ENCODE measurements at regions not wholly inside any gene's neighbourhood (a gene's known extent, or its start where the extent isn't known, plus 50 kb on each side); places are given as distances from the start of the nearest gene placed in this dataset.
"Not testable (repeated sequence)": the region's sequence is repeated elsewhere in the genome, so short reads cannot be mapped to it uniquely, and the experiment has no call there.

DNA sequence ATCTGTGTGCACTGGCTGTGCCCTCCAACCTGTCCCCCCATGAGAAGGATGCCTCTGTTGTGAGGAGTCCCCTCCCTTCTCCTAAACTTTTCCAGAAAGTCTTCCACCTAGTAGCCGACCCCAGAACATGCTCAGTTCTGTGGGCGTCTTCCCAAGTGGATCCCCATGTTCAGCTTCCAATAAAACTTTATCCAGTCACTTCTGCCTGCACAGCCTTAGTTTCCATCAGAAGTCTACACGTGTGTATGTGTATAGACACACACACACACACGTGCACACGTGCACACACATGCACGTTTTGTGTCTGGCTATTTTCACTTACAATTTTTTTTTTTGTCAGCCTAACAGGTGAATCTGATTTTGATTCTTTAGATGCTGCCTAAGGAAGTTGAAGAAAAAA lies 115.1 kb downstream of the RTP5 start:
- no peak for DNase-seq

- DNase-seq: not testable (repeated sequence)
Observed at GRCh38 chr2:241985161-241985985, 115.8 kb downstream of the RTP5 start.

- no peak for DNase-seq
Observed at GRCh38 chr2:241985986-241986329, 116.4 kb downstream of the RTP5 start.

DNA sequence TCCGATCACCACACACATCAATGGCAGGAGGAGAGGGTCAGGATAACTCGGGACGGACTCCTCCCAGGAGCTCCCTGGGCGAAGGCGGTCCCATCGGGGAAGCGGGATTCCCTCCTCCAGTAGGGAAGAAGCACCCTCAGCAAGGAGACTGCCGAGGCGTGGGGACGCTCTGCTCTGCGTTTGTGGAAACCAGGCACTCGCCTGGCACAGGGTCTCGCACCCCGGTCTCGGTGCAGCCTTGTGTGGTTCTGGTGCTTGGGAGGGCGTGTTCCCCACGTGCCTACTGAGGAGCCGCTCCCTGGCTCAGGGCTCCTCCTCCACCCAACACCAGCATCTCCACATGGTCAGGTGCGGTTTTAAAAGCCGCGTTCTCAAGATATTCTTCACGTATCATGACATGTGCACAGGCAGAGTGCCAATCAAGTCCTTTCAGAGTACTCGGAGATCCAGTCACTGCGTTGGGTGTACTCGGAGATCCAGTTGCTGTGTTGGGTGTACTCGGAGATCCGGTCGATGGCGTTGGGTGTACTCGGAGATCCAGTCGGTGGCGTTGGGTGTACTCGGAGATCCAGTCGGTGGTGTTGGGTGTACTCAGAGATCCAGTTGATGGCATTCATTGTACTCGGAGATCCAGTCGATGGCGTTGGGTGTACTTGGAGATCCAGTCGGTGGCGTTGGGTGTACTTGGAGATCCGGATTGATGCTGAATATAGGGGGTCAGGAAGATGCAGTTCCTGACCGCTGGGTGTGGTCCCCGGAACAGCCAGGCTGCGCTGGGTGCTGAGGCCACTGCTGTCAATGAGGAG lies 117.5 kb downstream of the RTP5 start:
- no peak for DNase-seq

DNA sequence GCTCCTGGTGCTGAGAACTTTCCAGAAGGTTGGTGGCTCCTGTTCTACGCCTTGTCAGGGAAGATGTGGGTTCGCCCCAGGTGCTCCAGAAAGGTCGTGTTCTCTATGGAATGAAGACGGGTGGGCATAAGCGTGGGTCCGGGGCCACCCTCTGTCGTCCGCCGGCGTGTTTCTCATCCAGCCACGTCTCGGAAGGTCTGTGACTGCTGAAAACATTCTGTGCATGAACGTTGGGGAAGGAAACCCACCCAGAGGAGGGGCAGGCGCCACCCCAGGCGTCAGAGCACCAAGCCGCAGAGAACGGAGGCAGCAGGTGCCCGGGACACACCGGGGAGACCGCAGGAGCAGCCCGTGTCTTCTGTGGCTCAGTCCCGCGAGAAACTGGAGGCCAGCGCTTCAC lies 118.2 kb downstream of the RTP5 start:
- no peak for DNase-seq

DNA sequence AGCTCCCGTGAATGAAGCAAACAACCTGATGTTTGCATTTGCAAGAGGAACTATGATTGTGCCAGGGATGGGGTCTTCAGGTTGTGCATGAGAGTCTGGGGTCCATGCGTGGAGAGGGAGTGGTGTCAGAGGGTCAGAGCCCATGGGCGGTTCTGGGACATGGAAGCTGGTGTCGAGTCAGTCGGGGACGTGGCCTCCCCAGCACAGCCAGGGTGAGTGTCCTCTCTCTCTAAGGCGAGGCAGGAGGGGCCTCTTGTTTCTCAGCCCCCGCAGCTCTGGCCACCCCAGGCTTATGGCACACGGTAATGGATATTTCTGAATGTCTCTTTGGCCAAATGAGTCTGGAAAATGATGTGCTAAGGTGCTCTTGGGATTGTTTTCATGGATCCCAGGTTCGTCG lies 118.6 kb downstream of the RTP5 start:
- no peak for DNase-seq

DNA sequence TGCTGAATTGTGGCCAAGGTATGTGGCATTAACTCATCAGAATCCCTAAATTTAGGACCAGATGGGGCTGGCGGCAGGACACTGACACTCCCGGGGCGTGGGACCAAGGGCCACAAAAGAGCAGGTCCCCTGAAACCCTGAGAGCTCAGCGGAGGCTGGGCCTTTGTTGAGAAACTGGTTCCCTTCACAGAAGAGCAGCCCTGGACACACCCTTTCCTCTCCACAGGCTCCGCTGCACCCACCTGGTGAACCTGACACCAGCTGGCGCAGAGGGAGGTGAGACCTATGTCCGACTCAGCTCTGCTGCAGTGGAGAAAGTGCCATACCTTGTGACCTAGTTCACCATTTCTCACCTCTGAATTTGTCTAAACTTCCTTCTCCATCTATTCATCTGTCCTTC lies 119.5 kb downstream of the RTP5 start:
- DNase-seq: no peak

DNA sequence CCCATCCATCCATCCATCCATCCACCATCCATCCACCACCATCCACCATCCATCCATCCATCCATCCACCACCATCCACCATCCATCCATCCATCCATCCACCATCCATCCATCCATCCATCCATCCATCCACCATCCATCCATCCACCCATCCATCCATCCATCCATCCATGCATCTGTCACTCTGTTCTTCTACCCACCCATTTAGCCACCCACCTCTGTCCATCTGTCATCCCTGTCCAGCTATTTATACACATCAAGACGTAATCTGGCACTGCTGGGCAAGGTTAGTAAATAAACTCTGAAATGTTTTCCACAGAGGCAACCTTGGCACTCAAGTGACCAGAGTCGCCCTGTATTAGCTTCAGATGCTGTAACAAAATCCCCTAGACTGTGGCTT lies 120.9 kb downstream of the RTP5 start:
- no peak for DNase-seq

DNA sequence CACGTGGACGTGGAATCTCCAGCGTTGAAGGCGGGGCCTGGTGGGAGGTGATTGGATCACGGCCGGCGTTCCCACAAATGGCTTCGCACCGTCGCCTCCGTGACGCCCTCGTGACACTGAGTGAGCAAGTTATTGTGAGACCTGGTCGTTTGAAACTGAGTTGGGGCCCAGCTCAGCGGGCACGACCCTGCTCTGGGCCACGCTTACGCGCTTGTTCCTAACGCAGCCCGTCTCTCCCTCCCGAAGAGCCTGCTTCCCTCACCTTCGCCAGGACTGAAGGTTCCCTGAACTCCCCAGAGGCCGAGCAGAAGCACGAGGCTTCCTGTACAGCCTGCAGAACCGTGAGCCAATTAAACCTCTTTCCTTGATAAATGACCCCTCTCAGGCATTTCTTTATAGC lies 121.8 kb downstream of the RTP5 start:
- no peak for DNase-seq

DNA sequence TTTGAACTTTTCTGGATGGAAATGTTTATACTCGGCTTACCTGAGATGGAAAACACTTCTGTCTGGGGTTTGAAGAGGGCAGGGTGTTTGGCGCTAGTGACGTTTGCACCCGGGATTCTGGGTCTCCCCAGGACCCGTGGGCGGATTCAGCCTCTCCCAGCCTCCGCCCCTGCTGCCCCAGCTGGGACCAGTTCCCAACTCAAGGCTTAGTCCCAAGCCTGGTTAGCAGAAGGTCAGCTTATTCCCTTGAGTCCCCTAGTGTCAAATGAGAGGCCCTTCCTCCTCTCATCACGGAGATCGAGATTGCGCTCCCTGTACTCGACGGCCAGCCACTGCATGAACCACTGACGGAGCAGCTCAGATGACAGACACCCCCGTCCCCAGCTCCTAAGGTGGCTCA lies 123.2 kb downstream of the RTP5 start:
- no peak for DNase-seq

GRCh38 chr2:241993386-241994005 lies 124.0 kb downstream of the RTP5 start:
- no peak for DNase-seq

- no peak for DNase-seq
Observed at GRCh38 chr2:241994086-241994485, 124.6 kb downstream of the RTP5 start.

DNA sequence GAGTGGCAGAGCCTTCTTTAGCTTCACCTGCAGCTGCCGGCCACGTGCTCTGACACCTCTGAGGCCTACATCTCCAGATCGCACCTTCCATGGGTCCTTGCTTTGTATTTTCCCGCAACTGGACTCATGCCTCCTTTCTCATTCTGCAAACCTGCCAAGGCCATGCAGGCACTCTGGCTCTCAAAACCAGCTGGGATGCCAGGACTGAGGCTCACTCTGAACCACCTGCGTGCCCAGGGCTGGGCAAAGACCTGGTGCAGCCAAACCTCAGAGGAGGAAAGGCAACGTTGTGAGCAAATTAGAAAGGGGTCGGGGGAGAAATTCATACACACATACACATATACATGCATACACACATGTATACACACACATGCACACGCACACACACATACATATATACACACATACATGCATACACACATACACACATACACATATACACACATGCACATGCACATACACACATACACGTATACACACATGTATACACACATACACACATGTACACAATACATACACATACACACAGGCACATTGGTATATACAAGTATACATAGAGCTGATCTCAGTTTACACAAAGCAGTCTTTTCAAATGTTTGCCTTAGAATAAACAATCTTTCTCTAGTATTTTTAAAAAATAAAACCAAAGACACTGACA lies 125.2 kb downstream of the RTP5 start:
- no peak for DNase-seq

DNA sequence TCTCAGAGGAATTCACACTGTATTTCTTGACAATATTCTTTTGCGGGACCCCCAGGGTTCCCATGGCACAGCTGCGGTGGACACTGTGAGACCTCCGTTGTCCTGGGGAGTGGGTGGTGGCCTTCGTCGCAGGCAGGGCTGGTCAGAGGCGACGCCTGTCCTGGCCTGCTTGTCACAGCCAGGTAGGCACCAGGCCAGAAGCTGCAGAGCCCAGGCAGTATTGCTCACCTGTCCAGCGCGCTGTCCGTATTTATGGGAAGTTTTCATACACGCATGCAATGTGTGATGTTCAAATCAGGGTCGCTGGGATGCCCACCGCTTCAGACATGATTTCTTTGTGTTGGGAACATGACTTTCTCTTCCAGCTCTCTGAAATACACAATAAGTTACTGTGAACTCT lies 126.6 kb downstream of the RTP5 start:
- no peak for DNase-seq

DNA sequence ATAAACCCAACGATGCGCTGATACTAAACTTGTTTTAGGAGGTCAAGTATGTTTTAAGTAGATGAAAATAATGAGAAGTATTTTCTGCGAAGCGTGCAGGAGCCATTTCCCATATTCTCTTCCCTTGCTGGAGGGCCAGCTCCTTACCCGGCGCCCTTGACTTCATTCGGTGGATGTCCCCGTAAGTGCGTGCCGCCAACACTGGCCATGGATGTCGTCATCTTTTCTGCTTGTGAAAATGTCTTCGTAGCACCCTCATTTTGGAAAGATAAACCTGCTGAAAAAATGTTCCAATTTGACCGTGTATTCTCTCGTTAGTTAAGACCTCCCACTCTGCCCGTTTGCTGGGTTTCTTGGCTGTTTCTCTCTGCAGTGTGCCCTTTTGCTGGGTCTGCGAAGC lies 127.5 kb downstream of the RTP5 start:
- DNase-seq: no peak

DNA sequence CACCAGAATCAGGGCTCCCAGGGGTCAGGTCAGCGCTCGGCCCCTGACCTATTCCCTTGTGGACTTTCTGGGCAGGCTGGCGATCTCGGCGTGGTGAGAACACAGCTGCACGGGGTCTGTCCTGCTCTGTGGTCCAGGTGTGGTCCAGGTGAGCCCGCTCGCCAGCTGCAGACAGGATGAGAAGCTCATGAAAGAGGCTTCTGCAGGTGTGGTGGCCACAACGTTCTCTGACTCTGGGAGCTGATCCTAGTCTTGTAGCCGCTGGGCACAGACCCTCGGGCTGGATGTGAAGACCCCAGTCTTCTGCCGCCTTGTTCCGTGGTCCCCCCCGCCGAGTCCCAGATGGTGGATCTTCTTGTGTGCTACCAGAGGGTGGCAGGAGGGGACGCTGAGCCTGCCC lies 129.7 kb downstream of the RTP5 start:
- no peak for DNase-seq

- DNase-seq: no peak
Observed at GRCh38 chr2:242001853-242002252, 132.3 kb downstream of the RTP5 start.

- DNase-seq: no peak
Observed at GRCh38 chr2:242002944-242003343, 133.4 kb downstream of the RTP5 start.

DNA sequence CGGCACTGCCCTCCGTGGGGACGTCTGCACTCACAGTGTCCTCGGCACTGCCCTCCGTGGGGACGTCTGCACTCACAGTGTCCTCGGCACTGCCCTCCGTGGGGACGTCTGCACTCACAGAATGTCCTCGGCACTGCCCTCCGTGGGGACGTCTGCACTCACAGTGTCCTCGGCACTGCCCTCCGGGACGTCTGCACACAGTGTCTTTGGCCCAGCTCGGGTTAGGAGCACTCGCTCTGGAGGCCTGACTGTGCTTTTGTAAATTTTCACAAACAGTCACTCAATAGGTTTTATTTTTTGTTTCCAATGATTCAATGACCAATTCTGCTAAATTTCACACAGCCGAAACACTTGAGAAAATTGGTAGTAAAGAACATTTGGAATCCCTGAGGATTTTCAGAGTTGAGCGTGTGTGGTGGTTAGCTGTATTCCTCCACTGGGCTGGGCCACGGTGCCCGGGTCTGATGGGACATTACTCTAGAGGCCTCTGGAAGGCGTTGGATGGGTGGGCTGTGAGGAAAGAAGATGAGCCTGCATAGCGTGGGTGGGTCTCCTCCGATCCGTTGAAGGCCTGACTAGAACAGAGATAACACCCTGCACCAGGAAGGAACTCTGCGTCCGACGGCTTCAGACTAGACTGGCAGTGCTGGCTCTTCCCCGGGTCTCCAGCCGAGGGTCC lies 134.8 kb downstream of the RTP5 start:
- DNase-seq: no peak

DNA sequence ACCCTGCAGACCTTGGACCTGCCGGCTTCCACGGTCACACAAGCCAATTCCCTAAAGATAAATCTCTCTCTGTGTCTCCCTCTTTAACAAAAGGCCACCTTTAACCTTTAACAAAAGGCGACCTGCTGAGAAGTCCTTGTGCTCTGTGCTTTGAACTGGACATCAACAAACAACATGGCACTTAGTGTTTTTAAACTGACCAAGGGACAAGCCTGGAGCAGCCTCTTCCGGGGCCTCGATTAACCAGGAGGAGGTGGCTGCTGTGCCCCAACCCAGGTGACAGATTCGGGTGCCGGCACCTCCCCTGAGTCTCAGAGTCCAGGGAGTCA lies 135.3 kb downstream of the RTP5 start:
- no peak for DNase-seq

GRCh38 chr2:242006091-242006634 lies 136.6 kb downstream of the RTP5 start:
- not testable (repeated sequence) for DNase-seq

- DNase-seq: not testable (repeated sequence)
Observed at GRCh38 chr2:242008908-242009307, 139.4 kb downstream of the RTP5 start.

DNA sequence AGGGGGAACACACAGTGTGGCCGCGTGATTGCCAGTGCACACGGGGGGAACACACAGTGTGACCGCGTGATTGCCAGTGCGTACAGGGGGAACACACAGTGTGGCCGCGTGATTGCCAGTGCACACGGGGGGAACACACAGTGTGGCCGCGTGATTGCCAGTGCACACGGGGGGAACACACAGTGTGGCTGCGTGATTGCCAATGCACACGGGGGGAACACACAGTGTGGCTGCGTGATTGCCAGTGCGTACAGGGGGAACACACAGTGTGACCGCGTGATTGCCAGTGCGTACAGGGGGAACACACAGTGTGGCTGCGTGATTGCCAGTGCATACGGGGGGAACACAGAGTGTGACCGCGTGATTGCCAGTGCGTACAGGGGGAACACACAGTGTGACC lies 140.3 kb downstream of the RTP5 start:
- not testable (repeated sequence) for DNase-seq

Measured in SW 1271 (cell line).